HG03521 (cell line): ENCODE measurements at regions not wholly inside any gene's neighbourhood (a gene's known extent, or its start where the extent isn't known, plus 50 kb on each side); places are given as distances from the start of the nearest gene placed in this dataset.
"Not testable (repeated sequence)": the region's sequence is repeated elsewhere in the genome, so short reads cannot be mapped to it uniquely, and the experiment has no call there.

Experiments
- ATAC-seq: cut with Tn5 transposase; IDR thresholded peaks from one replicate; pipeline ENCODE4 v1.9.1; 2021; ENCODE audit warnings: mild to moderate bottlenecking, moderate library complexity; ENCODE audit not compliant: unreplicated experiment

- ATAC-seq = no peak
These were observed 849.4 kb downstream of the DACH1 start for GRCh38 chr13:71017607-71018006.

- no peak for ATAC-seq
These were observed 851.5 kb downstream of the DACH1 start for GRCh38 chr13:71015516-71015915.

GRCh38 chr13:71015021-71015420, 852.0 kb downstream of the DACH1 start:
- ATAC-seq = no peak

GRCh38 chr13:71005919-71006318, 861.1 kb downstream of the DACH1 start:
- no peak for ATAC-seq

GRCh38 chr13:70995338-70995737, 871.7 kb downstream of the DACH1 start:
- no peak for ATAC-seq

GRCh38 chr13:70994191-70994590, 872.8 kb downstream of the DACH1 start:
- ATAC-seq = no peak

- ATAC-seq = no peak
These were observed 878.8 kb upstream of the KLHL1 start for GRCh38 chr13:70987043-70987442.

- no peak for ATAC-seq
These were observed 877.1 kb upstream of the KLHL1 start for GRCh38 chr13:70985371-70985770.

GRCh38 chr13:70981219-70981618, 873.0 kb upstream of the KLHL1 start:
- not testable (repeated sequence) for ATAC-seq

- no peak for ATAC-seq
These were observed 861.1 kb upstream of the KLHL1 start for GRCh38 chr13:70969321-70969720.

GRCh38 chr13:70967564-70967963, 859.3 kb upstream of the KLHL1 start:
- no peak for ATAC-seq

GRCh38 chr13:70964874-70965273, 856.6 kb upstream of the KLHL1 start:
- ATAC-seq = no peak

GRCh38 chr13:70964124-70964523, 855.9 kb upstream of the KLHL1 start:
- ATAC-seq = no peak

- ATAC-seq = no peak
These were observed 852.7 kb upstream of the KLHL1 start for GRCh38 chr13:70960841-70961443.

GRCh38 chr13:70959035-70959775, 851.0 kb upstream of the KLHL1 start:
- no peak for ATAC-seq

GRCh38 chr13:70955887-70956286, 847.6 kb upstream of the KLHL1 start:
- ATAC-seq = no peak

- no peak for ATAC-seq
These were observed 842.4 kb upstream of the KLHL1 start for GRCh38 chr13:70950664-70951063.

GRCh38 chr13:70945506-70945905, 837.3 kb upstream of the KLHL1 start:
- ATAC-seq = no peak

- ATAC-seq = no peak
These were observed 833.2 kb upstream of the KLHL1 start for GRCh38 chr13:70941454-70941853.

GRCh38 chr13:70938462-70938861, 830.2 kb upstream of the KLHL1 start:
- no peak for ATAC-seq

GRCh38 chr13:70932511-70932910, 824.3 kb upstream of the KLHL1 start:
- ATAC-seq = no peak

GRCh38 chr13:70923863-70924752, 815.9 kb upstream of the KLHL1 start:
- no peak for ATAC-seq
